Peyer's patch (tissue), 4 donors: ENCODE measurements at regions not wholly inside any gene's neighbourhood (a gene's known extent, or its start where the extent isn't known, plus 50 kb on each side); places are given as distances from the start of the nearest gene placed in this dataset.

ENCODE experiments used
- DNase-seq, 3 donors: peaks; one replicate each; pipeline ENCODE4 v3.0.0-alpha.2; 2017 to 2019
- H3K27ac ChIP-seq, 4 donors: fragments of 200-600 bp; sonication (generic); one replicate each; pipeline ENCODE4 v1.5.1; 2016 to 2019
- H3K27me3 ChIP-seq, 2 donors: fragments of 200-600 bp; sonication (generic); one replicate each; pipeline ENCODE4 v1.5.1; 2019
- H3K36me3 ChIP-seq, 3 donors: fragments of 200-600 bp; sonication (generic); one replicate each; pipeline ENCODE4 v1.5.1; 2016 to 2019
- H3K4me1 ChIP-seq, 4 donors: fragments of 200-600 bp; sonication (generic); one replicate each; pipeline ENCODE4 v1.5.1; 2016 to 2019
- H3K4me3 ChIP-seq, 4 donors: fragments of 200-600 bp; sonication (generic); 1 replicate in 3 of 4; 2 replicates in 1 of 4; pipeline ENCODE4 v1.5.1; 2016 to 2019; ENCODE audit warnings: mild to moderate bottlenecking in 1 of 4
- H3K9me3 ChIP-seq, 4 donors: fragments of 200-600 bp; sonication (generic); one replicate each; pipeline ENCODE4 v1.5.1; 2016 to 2019; ENCODE audit warnings: mild to moderate bottlenecking in 1 of 4
- CTCF ChIP-seq, 6 experiments: fragments of 450-650 bp in 4 of 6; fragments of 200-600 bp in 2 of 6; sonication (generic) in 1 of 6; IDR thresholded peaks; one replicate each; pipeline ENCODE4 v1.5.1; 2017 to 2019; ENCODE audit warnings: antibody characterized with exemption in 6 of 6, mild to moderate bottlenecking in 3 of 6, moderate library complexity in 1 of 6
- POLR2A ChIP-seq, 2 donors: fragments of 450-650 bp; IDR thresholded peaks; one replicate each; pipeline ENCODE4 v1.5.1; 2017; ENCODE audit warnings: antibody characterized with exemption in 2 of 2, mild to moderate bottlenecking in 2 of 2, moderate library complexity in 2 of 2

- no peak for DNase-seq
- Histone ChIP-seq H3K4me1 (no peaks in the 10 kb centered on the region), H3K27ac (no peak overlapping the region), H3K4me3 (no peak overlapping the region), H3K36me3 (no peaks in the 10 kb centered on the region), H3K27me3 (no peaks in the 10 kb centered on the region), H3K9me3 (no peaks in the 10 kb centered on the region)
- TF ChIP-seq POLR2A (IDR thresholded peaks at IDR 0.05), result no peak
- TF ChIP-seq CTCF (IDR thresholded peaks at IDR 0.05), result no peak
Measured at GRCh38 chr4:133596459-133596858, 447.4 kb downstream of the PCDH10 start.

GRCh38 chr4:133594390-133595207 lies 445.5 kb downstream of the PCDH10 start:
- DNase-seq, result no peak
- Histone ChIP-seq H3K27ac (no peak overlapping the region), H3K36me3 (no peaks in the 10 kb centered on the region), H3K4me1 (no peaks in the 10 kb centered on the region), H3K4me3 (no peak overlapping the region), H3K9me3 (no peaks in the 10 kb centered on the region), H3K27me3 (no peaks in the 10 kb centered on the region)
- TF ChIP-seq CTCF (IDR thresholded peaks at IDR 0.05) (no peak), POLR2A (IDR thresholded peaks at IDR 0.05) (no peak)

GRCh38 chr4:133593764-133594163 lies 444.7 kb downstream of the PCDH10 start:
- Histone ChIP-seq H3K27me3 (no peaks in the 10 kb centered on the region), H3K4me1 (no peaks in the 10 kb centered on the region), H3K27ac (no peak overlapping the region), H3K9me3 (no peaks in the 10 kb centered on the region), H3K4me3 (no peak overlapping the region), H3K36me3 (no peaks in the 10 kb centered on the region)
- no peak for DNase-seq
- TF ChIP-seq POLR2A (IDR thresholded peaks at IDR 0.05) (no peak), CTCF (IDR thresholded peaks at IDR 0.05) (no peak)

- Histone ChIP-seq H3K36me3 (no peaks in the 10 kb centered on the region), H3K4me1 (no peaks in the 10 kb centered on the region), H3K4me3 (no peak overlapping the region), H3K9me3 (no peaks in the 10 kb centered on the region), H3K27ac (no peak overlapping the region), H3K27me3 (no peaks in the 10 kb centered on the region)
- no peak for DNase-seq
- TF ChIP-seq POLR2A (IDR thresholded peaks at IDR 0.05) (no peak), CTCF (IDR thresholded peaks at IDR 0.05) (no peak)
Measured at GRCh38 chr4:133592591-133592990, 443.5 kb downstream of the PCDH10 start.

GRCh38 chr4:133592106-133592505 lies 443.0 kb downstream of the PCDH10 start:
- no peak for TF ChIP-seq POLR2A (IDR thresholded peaks at IDR 0.05)
- TF ChIP-seq CTCF (IDR thresholded peaks at IDR 0.05), result no peak
- no peak for DNase-seq

More at GRCh38 chr4:133592106-133592505, 443.0 kb downstream of the PCDH10 start:
- no peaks in the 10 kb centered on the region for H3K36me3 ChIP-seq
- H3K4me1 ChIP-seq, result no peaks in the 10 kb centered on the region
- no peaks in the 10 kb centered on the region for H3K9me3 ChIP-seq
- H3K27ac ChIP-seq, result no peak overlapping the region
- H3K4me3 ChIP-seq, result no peak overlapping the region
- no peaks in the 10 kb centered on the region for H3K27me3 ChIP-seq
